ENCODE measurements at regions not wholly inside any gene's neighbourhood (a gene's known extent, or its start where the extent isn't known, plus 50 kb on each side); places are given as distances from the start of the nearest gene placed in this dataset.

DNA sequence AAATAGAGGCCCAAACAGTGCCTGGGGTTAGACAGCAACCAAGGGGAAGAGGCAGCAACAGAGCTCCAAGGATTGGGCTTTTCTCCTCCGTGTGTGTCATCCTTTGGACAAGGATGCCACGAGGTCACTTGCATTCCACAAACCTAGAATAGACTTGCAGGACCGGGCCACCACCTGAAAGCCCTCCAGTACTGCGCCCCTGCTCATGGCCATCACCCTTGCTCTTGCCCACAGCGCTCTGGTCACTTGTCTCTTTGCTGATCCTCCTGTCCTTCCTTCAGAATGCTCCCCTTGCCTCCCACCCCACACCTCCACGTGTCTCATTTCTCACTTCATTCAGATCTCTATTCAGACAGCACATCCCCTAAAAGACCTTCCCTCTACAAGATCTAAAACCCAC lies 247.4 kb downstream of the MATN1 start:
- Histone ChIP-seq H3K9me3 (ENCODE audit: severe bottlenecking) (peaks cover 2% of the 10 kb centered on the region), H3K36me3 (no peaks in the 10 kb centered on the region), H3K27ac (no peak overlapping the region), H3K4me3 (ENCODE audit: low read depth, low read length) (no peak overlapping the region), H3K27me3 (ENCODE audit: insufficient read depth, low read depth, severe bottlenecking) (no peaks in the 10 kb centered on the region)
- TF ChIP-seq, protein P1, sequence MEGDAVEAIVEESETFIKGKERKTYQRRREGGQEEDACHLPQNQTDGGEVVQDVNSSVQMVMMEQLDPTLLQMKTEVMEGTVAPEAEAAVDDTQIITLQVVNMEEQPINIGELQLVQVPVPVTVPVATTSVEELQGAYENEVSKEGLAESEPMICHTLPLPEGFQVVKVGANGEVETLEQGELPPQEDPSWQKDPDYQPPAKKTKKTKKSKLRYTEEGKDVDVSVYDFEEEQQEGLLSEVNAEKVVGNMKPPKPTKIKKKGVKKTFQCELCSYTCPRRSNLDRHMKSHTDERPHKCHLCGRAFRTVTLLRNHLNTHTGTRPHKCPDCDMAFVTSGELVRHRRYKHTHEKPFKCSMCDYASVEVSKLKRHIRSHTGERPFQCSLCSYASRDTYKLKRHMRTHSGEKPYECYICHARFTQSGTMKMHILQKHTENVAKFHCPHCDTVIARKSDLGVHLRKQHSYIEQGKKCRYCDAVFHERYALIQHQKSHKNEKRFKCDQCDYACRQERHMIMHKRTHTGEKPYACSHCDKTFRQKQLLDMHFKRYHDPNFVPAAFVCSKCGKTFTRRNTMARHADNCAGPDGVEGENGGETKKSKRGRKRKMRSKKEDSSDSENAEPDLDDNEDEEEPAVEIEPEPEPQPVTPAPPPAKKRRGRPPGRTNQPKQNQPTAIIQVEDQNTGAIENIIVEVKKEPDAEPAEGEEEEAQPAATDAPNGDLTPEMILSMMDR (IDR thresholded peaks at IDR 0.05; ENCODE audit: low read depth, low read length), result no peak
- no peak for DNase-seq

DNA sequence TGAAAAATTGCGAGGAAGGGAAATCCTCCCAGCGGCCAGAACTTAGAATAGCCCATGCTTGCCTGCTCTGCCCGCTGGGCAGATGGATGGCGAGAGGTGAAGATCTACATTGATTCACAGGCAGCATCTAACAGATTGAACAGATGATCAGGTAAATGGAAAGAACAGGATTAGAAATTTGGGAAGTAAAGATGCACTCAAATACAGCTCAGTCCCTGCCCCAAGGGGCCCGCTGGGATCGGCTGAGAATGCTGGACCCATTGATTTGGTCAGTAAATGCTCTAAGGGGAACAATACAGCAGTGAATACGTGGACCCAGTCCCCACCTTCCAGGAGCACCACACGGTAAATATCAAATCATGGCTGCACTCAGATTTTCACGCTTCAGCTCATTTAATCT lies 248.2 kb downstream of the MATN1 start:
- peaks cover 2% of the 10 kb centered on the region for H3K9me3 ChIP-seq (ENCODE audit: severe bottlenecking)
- no peak overlapping the region for H3K27ac ChIP-seq
- H3K4me3 ChIP-seq (ENCODE audit: low read depth, low read length), result no peak overlapping the region
- DNase-seq, result no peak
- no peaks in the 10 kb centered on the region for H3K27me3 ChIP-seq (ENCODE audit: insufficient read depth, low read depth, severe bottlenecking)
- TF ChIP-seq, protein P1 (IDR thresholded peaks at IDR 0.05; ENCODE audit: low read depth, low read length), result no peak
- H3K36me3 ChIP-seq, result no peaks in the 10 kb centered on the region

DNA sequence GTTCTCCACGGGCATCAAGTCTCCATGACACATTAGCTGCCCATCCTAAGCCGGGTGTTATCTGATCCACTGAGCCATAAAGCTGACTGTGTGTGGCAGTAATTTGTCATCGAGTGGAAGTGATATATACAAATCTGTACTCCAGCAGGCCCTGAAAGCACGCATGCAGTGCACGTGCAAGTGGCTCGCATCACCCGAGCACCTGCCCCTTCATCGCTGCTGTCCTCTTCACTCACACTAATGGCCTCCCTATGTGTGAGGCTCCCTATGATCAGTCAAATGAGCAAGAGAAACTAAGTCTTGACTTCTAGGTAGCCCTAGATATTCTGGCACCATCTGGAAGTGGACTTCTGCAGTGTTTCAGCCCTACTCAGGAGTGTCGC lies 248.6 kb downstream of the MATN1 start:
- no peaks in the 10 kb centered on the region for H3K27me3 ChIP-seq (ENCODE audit: insufficient read depth, low read depth, severe bottlenecking)
- H3K27ac ChIP-seq, result no peak overlapping the region
- no peak overlapping the region for H3K4me3 ChIP-seq (ENCODE audit: low read depth, low read length)
- no peaks in the 10 kb centered on the region for H3K36me3 ChIP-seq
- no peaks in the 10 kb centered on the region for H3K9me3 ChIP-seq (ENCODE audit: severe bottlenecking)
- DNase-seq, result no peak
- TF ChIP-seq, protein P1 (IDR thresholded peaks at IDR 0.05; ENCODE audit: low read depth, low read length), result no peak

DNA sequence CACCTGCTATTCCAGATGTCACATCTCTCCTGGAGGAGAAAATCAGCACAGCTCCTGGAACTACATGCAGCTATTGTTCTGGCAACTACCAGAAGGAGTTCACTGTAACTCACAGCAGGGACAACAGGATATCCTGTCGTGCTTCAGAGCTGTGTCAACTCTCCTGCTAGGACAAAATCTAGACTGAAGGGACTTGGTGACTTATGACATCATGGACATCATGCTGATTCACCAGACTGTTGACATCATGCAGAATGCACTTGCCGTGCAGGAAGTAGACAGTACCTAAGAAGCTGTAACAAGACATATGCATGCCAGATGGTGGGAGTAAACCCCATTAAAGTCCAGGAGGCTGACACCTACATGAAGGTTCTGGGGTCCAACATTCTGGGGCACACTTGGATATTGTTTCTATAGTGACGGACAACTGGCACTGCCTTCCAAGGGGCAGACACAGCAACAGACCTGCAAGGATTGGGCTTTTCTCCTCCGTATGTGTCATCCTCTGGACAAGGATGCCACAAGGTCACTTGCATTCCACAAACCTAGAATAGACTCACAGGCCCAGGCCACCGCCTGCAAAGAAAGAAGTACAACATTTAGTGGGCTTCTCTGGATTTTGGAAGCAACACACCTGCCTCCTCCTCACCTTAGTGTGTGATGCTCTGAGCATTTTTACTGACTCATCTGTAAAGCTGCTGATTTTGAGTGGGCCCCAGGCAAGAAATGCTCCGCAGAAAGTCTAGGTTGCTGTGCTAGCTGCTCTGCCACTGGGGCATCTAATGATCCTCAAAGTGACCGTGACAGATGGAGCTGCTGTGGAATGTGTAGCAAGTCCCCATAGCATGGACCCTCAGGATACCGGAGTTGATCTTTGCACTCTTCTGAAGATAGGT lies 249.2 kb downstream of the MATN1 start:
- Histone ChIP-seq H3K27me3 (ENCODE audit: insufficient read depth, low read depth, severe bottlenecking) (no peaks in the 10 kb centered on the region), H3K27ac (no peak overlapping the region), H3K4me3 (ENCODE audit: low read depth, low read length) (no peak overlapping the region), H3K36me3 (no peaks in the 10 kb centered on the region), H3K9me3 (ENCODE audit: severe bottlenecking) (no peaks in the 10 kb centered on the region)
- TF ChIP-seq, protein P1 (IDR thresholded peaks at IDR 0.05; ENCODE audit: low read depth, low read length), result no peak
- no peak for DNase-seq

DNA sequence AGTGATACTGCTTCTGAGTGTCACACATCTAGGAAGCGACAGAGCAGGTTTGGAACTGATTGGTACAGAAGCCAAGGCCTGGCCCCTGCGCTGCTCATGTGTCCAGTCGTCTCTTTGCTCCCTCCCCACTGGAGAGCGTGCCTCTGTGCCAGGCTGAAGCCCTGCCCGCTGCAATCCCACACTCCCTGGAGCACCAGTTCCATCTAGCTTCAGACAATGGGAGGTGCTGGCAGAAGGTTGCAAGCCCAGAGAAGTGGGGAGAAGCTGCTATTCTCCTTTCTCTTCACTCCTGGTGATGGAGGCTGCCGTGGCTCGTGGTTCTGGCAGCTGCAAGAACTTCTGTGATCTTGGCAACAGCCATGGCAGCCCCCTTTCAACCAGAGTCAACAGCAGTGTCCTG lies 250.9 kb downstream of the MATN1 start:
- Histone ChIP-seq H3K9me3 (ENCODE audit: severe bottlenecking) (no peaks in the 10 kb centered on the region), H3K27me3 (ENCODE audit: insufficient read depth, low read depth, severe bottlenecking) (no peaks in the 10 kb centered on the region), H3K4me3 (ENCODE audit: low read depth, low read length) (no peak overlapping the region), H3K36me3 (no peaks in the 10 kb centered on the region), H3K27ac (no peak overlapping the region)
- DNase-seq, result no peak
- TF ChIP-seq, protein P1 (IDR thresholded peaks at IDR 0.05; ENCODE audit: low read depth, low read length), result no peak

DNA sequence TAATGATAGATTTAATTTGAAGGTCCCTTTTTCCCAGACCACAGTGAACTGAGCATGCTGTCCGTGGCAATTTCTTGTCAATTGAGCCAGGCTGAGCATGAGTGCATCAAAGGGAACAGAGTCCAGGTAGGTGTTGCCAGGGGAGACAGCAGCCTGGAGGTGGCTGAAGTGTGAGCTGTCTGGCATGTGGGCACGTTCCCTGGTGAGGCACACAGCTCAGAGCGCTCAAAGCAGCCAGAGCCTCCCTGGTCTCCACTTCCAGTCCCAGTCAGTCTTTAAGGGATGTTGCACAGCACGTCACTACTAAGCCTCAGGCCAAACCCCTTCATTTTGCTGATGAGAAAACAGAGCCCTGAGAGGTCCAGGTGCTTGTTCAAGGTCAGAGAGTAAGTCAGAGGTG lies 251.4 kb downstream of the MATN1 start:
- Histone ChIP-seq H3K9me3 (ENCODE audit: severe bottlenecking) (no peaks in the 10 kb centered on the region), H3K27ac (no peak overlapping the region), H3K4me3 (ENCODE audit: low read depth, low read length) (no peak overlapping the region), H3K27me3 (ENCODE audit: insufficient read depth, low read depth, severe bottlenecking) (no peaks in the 10 kb centered on the region), H3K36me3 (no peaks in the 10 kb centered on the region)
- DNase-seq, result no peak
- TF ChIP-seq, protein P1 (IDR thresholded peaks at IDR 0.05; ENCODE audit: low read depth, low read length), result no peak
